Activated B cell treated with CpG ODN at 0.5 μM for 24 hours (primary cell): ENCODE measurements at regions not wholly inside any gene's neighbourhood (a gene's known extent, or its start where the extent isn't known, plus 50 kb on each side); places are given as distances from the start of the nearest gene placed in this dataset.

Experiments used
- ATAC-seq: fragments of 200-7000 bp; cut with Tn5 transposase; one replicate; pipeline ENCODE4 v1.10.0; 2021; ENCODE audit warnings: low read depth, mild to moderate bottlenecking, moderate library complexity
- CTCF ChIA-PET: fragments of 350-600 bp; sonication (Branson Sonifier 250); formaldehyde crosslinking; loops from one replicate; lab custom pipeline; 2021; ENCODE audit warnings: antibody characterized with exemption; lab: Charles Lee
- POLR2A ChIA-PET: fragments of 350-600 bp; sonication (Branson Sonifier 250); formaldehyde crosslinking; loops from one replicate; lab custom pipeline; 2021; ENCODE audit warnings: antibody characterized with exemption; lab: Charles Lee
- DNase-seq: peaks from one replicate; pipeline ENCODE4 v3.0.0; 2022
- H3K27ac Mint-ChIP-seq: one replicate; pipeline ENCODE4 v1.8.0; 2020; ENCODE audit warnings: mixed read lengths
- H3K27me3 Mint-ChIP-seq: one replicate; pipeline ENCODE4 v1.8.0; 2021; ENCODE audit warnings: mixed read lengths
- H3K36me3 Mint-ChIP-seq: one replicate; pipeline ENCODE4 v1.8.0; 2021; ENCODE audit warnings: low read depth, mixed read lengths
- H3K4me1 Mint-ChIP-seq: one replicate; pipeline ENCODE4 v1.8.0; 2021; ENCODE audit warnings: mixed read lengths
- H3K4me3 Mint-ChIP-seq: one replicate; pipeline ENCODE4 v1.8.0; 2020; ENCODE audit warnings: mild to moderate bottlenecking, mixed read lengths
- H3K9me3 Mint-ChIP-seq: one replicate; pipeline ENCODE4 v1.8.0; 2020; ENCODE audit warnings: mixed read lengths
- CTCF ChIP-seq: fragments of 200-600 bp; IDR thresholded peaks from one replicate; pipeline ENCODE4 v1.8.0; 2022; ENCODE audit warnings: antibody characterized with exemption, mild to moderate bottlenecking
- intact Hi-C: fragments of 100-400 bp; cut with micrococcal nuclease; formaldehyde crosslinking; loops from one replicate; pipeline ENCODE4 v1.15.1; 2024

GRCh38 chr12:61161961-61162360 lies 1098.2 kb upstream of the USP15 start:
- Mint-ChIP-seq H3K27me3 (no peaks in the 10 kb centered on the region), H3K27ac (no peak overlapping the region), H3K36me3 (no peaks in the 10 kb centered on the region), H3K9me3 (peaks cover 4% of the 10 kb centered on the region), H3K4me1 (no peaks in the 10 kb centered on the region), H3K4me3 (no peak overlapping the region)
- POLR2A ChIA-PET: no interaction called here
- CTCF ChIA-PET: no interaction called here
- ATAC-seq (no peak), DNase-seq (no peak)
- intact Hi-C loops: no loop called here
- no peak for TF ChIP-seq CTCF

- peaks cover 13% of the 10 kb centered on the region for H3K9me3 Mint-ChIP-seq
- ATAC-seq (no peak), DNase-seq (no peak)
- no peak overlapping the region for H3K27ac Mint-ChIP-seq
- ChIA-PET POLR2A (no interaction called here), CTCF (no interaction called here)
- H3K27me3 Mint-ChIP-seq: no peaks in the 10 kb centered on the region
- H3K4me3 Mint-ChIP-seq: no peak overlapping the region
- intact Hi-C loops: no loop called here
- TF ChIP-seq CTCF: no peak
- H3K36me3 Mint-ChIP-seq: no peaks in the 10 kb centered on the region
- no peaks in the 10 kb centered on the region for H3K4me1 Mint-ChIP-seq
These were observed 1071.2 kb upstream of the USP15 start for GRCh38 chr12:61188801-61189595.

- Mint-ChIP-seq H3K27ac (no peak overlapping the region), H3K9me3 (peaks cover 10% of the 10 kb centered on the region), H3K27me3 (no peaks in the 10 kb centered on the region), H3K4me3 (no peak overlapping the region), H3K4me1 (no peaks in the 10 kb centered on the region), H3K36me3 (no peaks in the 10 kb centered on the region)
- DNase-seq (no peak), ATAC-seq (no peak)
- TF ChIP-seq CTCF: no peak
- intact Hi-C loops: no loop called here
- CTCF ChIA-PET: no interaction called here
- POLR2A ChIA-PET: no interaction called here
These were observed 1046.6 kb upstream of the USP15 start for GRCh38 chr12:61213646-61214045.

- H3K4me3 Mint-ChIP-seq: no peak overlapping the region
- DNase-seq (no peak), ATAC-seq (no peak)
- ChIA-PET POLR2A (no interaction called here), CTCF (no interaction called here)
- TF ChIP-seq CTCF: no peak
- intact Hi-C loops: no loop called here
- no peaks in the 10 kb centered on the region for H3K4me1 Mint-ChIP-seq
- no peaks in the 10 kb centered on the region for H3K36me3 Mint-ChIP-seq
- no peak overlapping the region for H3K27ac Mint-ChIP-seq
- H3K27me3 Mint-ChIP-seq: no peaks in the 10 kb centered on the region
- peaks cover 3% of the 10 kb centered on the region for H3K9me3 Mint-ChIP-seq
These were observed 1039.9 kb upstream of the USP15 start for GRCh38 chr12:61220337-61220736.

- ChIA-PET POLR2A (no interaction called here), CTCF (no interaction called here)
- no peaks in the 10 kb centered on the region for H3K36me3 Mint-ChIP-seq
- TF ChIP-seq CTCF: no peak
- intact Hi-C loops: no loop called here
- no peak overlapping the region for H3K4me3 Mint-ChIP-seq
- DNase-seq (no peak), ATAC-seq (no peak)
- no peak overlapping the region for H3K27ac Mint-ChIP-seq
- no peaks in the 10 kb centered on the region for H3K27me3 Mint-ChIP-seq
- H3K4me1 Mint-ChIP-seq: no peaks in the 10 kb centered on the region
- peaks cover 20% of the 10 kb centered on the region for H3K9me3 Mint-ChIP-seq
These were observed 1028.2 kb upstream of the USP15 start for GRCh38 chr12:61232040-61232439.
